ENCODE measurements at regions not wholly inside any gene's neighbourhood (a gene's known extent, or its start where the extent isn't known, plus 50 kb on each side); places are given as distances from the start of the nearest gene placed in this dataset.

GRCh38 chr1:112093372-112093694, 103.9 kb upstream of the KCND3 start:
- no peak for DNase-seq
- Histone ChIP-seq H3K4me3 (no peak overlapping the region), H3K9me3 (no peaks in the 10 kb centered on the region), H3K36me3 (ENCODE audit: insufficient read depth in 1 of 2, low read depth in 1 of 2) (no peaks in the 10 kb centered on the region), H3K27ac (no peak overlapping the region), H3K27me3 (ENCODE audit: insufficient read depth in 3 of 3, low read length in 2 of 3) (peaks cover 0 to 5% (median 0%) of the 10 kb centered on the region in 3 donors), H3K4me1 (no peaks in the 10 kb centered on the region)
- TF ChIP-seq CTCF (IDR thresholded peaks at IDR 0.05), result no peak
- WGBS, 3 donors, result 8 to 22% (median 16%) methylated on average over 1 of the region's 1 CpG
- intact Hi-C loops (cut with DNase I), result no loop called here
- ATAC-seq, result no peak

- intact Hi-C loops (cut with DNase I), result no loop called here
- no peak for TF ChIP-seq CTCF (IDR thresholded peaks at IDR 0.05)
Observed at GRCh38 chr1:112099979-112100378, 110.5 kb upstream of the KCND3 start.

GRCh38 chr1:112105557-112105956, 116.1 kb upstream of the KCND3 start:
- no peaks in the 10 kb centered on the region for H3K9me3 ChIP-seq
- DNase-seq (no peak), ATAC-seq (no peak)
- no peak for TF ChIP-seq CTCF (IDR thresholded peaks at IDR 0.05)
- no peaks in the 10 kb centered on the region for H3K27me3 ChIP-seq (ENCODE audit: insufficient read depth in 3 of 3, low read length in 2 of 3)
- no peak overlapping the region for H3K4me3 ChIP-seq
- no peak overlapping the region for H3K27ac ChIP-seq
- WGBS, 3 donors, result 76 to 93% (median 87%) methylated on average over 1 of the region's 1 CpG
- intact Hi-C loops (cut with DNase I), result no loop called here
- H3K4me1 ChIP-seq, result no peaks in the 10 kb centered on the region
- H3K36me3 ChIP-seq (ENCODE audit: insufficient read depth in 1 of 2, low read depth in 1 of 2), result no peaks in the 10 kb centered on the region

More at GRCh38 chr1:112099979-112100378, 110.5 kb upstream of the KCND3 start:
- Histone ChIP-seq H3K27ac (no peak overlapping the region), H3K4me1 (no peaks in the 10 kb centered on the region), H3K36me3 (ENCODE audit: insufficient read depth in 1 of 2, low read depth in 1 of 2) (no peaks in the 10 kb centered on the region), H3K27me3 (ENCODE audit: insufficient read depth in 3 of 3, low read length in 2 of 3) (no peaks in the 10 kb centered on the region), H3K9me3 (no peaks in the 10 kb centered on the region), H3K4me3 (no peak overlapping the region)
- ATAC-seq, result no peak
- DNase-seq, result no peak
- whole genome bisulfite sequencing, 3 donors, result 44 to 75% (median 53%) methylated on average over 2 of the region's 2 CpGs

- intact Hi-C loops (cut with DNase I), result no loop called here
- Histone ChIP-seq H3K27me3 (ENCODE audit: insufficient read depth in 3 of 3, low read length in 2 of 3) (no peaks in the 10 kb centered on the region), H3K36me3 (ENCODE audit: insufficient read depth in 1 of 2, low read depth in 1 of 2) (no peaks in the 10 kb centered on the region), H3K4me3 (no peak overlapping the region), H3K9me3 (no peaks in the 10 kb centered on the region), H3K4me1 (no peaks in the 10 kb centered on the region), H3K27ac (no peak overlapping the region)
- WGBS, 3 donors, result 64 to 72% (median 69%) methylated on average over 3 of the region's 3 CpGs
- ATAC-seq (no peak), DNase-seq (no peak)
- no peak for TF ChIP-seq CTCF (IDR thresholded peaks at IDR 0.05)
Observed at GRCh38 chr1:112110031-112110430, 120.6 kb upstream of the KCND3 start.

- Histone ChIP-seq H3K36me3 (ENCODE audit: insufficient read depth in 1 of 2, low read depth in 1 of 2) (no peaks in the 10 kb centered on the region), H3K9me3 (no peaks in the 10 kb centered on the region), H3K4me1 (no peaks in the 10 kb centered on the region), H3K27me3 (ENCODE audit: insufficient read depth in 3 of 3, low read length in 2 of 3) (no peaks in the 10 kb centered on the region), H3K27ac (no peak overlapping the region), H3K4me3 (no peak overlapping the region)
- intact Hi-C loops (cut with DNase I), result no loop called here
- no peak for TF ChIP-seq CTCF (IDR thresholded peaks at IDR 0.05)
- 46 to 50% (median 48%) methylated on average over 1 of the region's 1 CpG for WGBS, 3 donors
- DNase-seq (no peak), ATAC-seq (no peak)
Observed at GRCh38 chr1:112111734-112112133, 122.3 kb upstream of the KCND3 start.
